ENCODE measurements at regions not wholly inside any gene's neighbourhood (a gene's known extent, or its start where the extent isn't known, plus 50 kb on each side); places are given as distances from the start of the nearest gene placed in this dataset.

DNA sequence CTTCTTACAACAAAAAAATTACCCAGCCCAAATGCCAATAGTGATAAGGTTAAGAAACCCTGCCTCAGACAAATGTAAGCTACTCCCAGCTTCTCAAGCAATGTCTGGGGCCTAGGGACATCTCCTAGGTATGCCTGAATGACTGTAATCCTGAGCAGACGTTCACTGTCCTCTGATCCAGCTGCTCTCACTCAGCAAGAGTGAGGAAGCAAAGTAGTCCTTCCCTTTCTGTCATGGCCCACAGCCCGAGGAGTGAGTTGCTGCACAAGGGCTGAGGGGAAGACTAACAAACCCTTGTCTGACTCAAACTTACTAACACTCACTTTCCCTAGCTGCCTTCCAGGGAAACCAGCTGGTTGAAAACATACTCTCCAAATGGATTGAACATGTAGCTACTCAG, 124.9 kb upstream of the TNFSF4 start:
- ChIA-PET POLR2A (no interaction called here), CTCF (no interaction called here), RAD21 (ENCODE audit: low non-redundant PET in 1 of 2, low total read pairs in 2 of 2, uncharacterized antibody in 2 of 2, unreplicated experiment in 2 of 2) (no interaction called here)
- no peak overlapping the region for H3K27ac ChIP-seq (ENCODE audit: low read depth, low read length)
- no TSS peak for BruUV-seq (replicated peaks)
- no peak overlapping the region for H3K9ac ChIP-seq (ENCODE audit: low read length)
- ATAC-seq (no peak), DNase-seq (ENCODE audit: low read depth, low spot score) (no peak)
- H3K4me1 ChIP-seq (ENCODE audit: control insufficient read depth in 1 of 2, insufficient read depth in 2 of 2, low read length in 2 of 2) = peaks cover 5 to 23% of the 10 kb centered on the region in 2 experiments
- TF ChIP-seq, protein P1, sequence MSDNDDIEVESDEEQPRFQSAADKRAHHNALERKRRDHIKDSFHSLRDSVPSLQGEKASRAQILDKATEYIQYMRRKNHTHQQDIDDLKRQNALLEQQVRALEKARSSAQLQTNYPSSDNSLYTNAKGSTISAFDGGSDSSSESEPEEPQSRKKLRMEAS (IDR thresholded peaks at IDR 0.05) = no peak
- TF ChIP-seq CBX3 (IDR thresholded peaks at IDR 0.05; ENCODE audit: low read depth) (no peak), SRF (IDR thresholded peaks at IDR 0.05; ENCODE audit: low read depth) (no peak), ZNF274 (IDR thresholded peaks at IDR 0.05; ENCODE audit: low read depth, low read length) (no peak), FOSL1 (IDR thresholded peaks at IDR 0.05; ENCODE audit: low read depth) (no peak), POLR2A (IDR thresholded peaks at IDR 0.05; ENCODE audit: borderline replicate concordance, extremely low read depth, insufficient read depth, insufficient read length) (no peak), ELF1 (IDR thresholded peaks at IDR 0.05; ENCODE audit: borderline replicate concordance, low read depth) (no peak), JUND (IDR thresholded peaks at IDR 0.05) (no peak), SP1 (IDR thresholded peaks at IDR 0.05; ENCODE audit: low read depth) (no peak), EGR1 (IDR thresholded peaks at IDR 0.05; ENCODE audit: low read depth) (no peak), CEBPB (IDR thresholded peaks at IDR 0.05; ENCODE audit: low read depth) (no peak), SIN3A (IDR thresholded peaks at IDR 0.05; ENCODE audit: low read depth) (no peak)
- TF ChIP-seq, protein P2, sequence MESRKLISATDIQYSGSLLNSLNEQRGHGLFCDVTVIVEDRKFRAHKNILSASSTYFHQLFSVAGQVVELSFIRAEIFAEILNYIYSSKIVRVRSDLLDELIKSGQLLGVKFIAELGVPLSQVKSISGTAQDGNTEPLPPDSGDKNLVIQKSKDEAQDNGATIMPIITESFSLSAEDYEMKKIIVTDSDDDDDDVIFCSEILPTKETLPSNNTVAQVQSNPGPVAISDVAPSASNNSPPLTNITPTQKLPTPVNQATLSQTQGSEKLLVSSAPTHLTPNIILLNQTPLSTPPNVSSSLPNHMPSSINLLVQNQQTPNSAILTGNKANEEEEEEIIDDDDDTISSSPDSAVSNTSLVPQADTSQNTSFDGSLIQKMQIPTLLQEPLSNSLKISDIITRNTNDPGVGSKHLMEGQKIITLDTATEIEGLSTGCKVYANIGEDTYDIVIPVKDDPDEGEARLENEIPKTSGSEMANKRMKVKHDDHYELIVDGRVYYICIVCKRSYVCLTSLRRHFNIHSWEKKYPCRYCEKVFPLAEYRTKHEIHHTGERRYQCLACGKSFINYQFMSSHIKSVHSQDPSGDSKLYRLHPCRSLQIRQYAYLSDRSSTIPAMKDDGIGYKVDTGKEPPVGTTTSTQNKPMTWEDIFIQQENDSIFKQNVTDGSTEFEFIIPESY (IDR thresholded peaks at IDR 0.05; ENCODE audit: extremely low read depth, insufficient replicate concordance, low read length) = no peak
- TF ChIP-seq, protein P3, sequence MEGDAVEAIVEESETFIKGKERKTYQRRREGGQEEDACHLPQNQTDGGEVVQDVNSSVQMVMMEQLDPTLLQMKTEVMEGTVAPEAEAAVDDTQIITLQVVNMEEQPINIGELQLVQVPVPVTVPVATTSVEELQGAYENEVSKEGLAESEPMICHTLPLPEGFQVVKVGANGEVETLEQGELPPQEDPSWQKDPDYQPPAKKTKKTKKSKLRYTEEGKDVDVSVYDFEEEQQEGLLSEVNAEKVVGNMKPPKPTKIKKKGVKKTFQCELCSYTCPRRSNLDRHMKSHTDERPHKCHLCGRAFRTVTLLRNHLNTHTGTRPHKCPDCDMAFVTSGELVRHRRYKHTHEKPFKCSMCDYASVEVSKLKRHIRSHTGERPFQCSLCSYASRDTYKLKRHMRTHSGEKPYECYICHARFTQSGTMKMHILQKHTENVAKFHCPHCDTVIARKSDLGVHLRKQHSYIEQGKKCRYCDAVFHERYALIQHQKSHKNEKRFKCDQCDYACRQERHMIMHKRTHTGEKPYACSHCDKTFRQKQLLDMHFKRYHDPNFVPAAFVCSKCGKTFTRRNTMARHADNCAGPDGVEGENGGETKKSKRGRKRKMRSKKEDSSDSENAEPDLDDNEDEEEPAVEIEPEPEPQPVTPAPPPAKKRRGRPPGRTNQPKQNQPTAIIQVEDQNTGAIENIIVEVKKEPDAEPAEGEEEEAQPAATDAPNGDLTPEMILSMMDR (IDR thresholded peaks at IDR 0.05 in 2 of 3, conservative IDR thresholded peaks at IDR 0.05 in 1 of 3; ENCODE audit: borderline replicate concordance in 1 of 3, insufficient read depth in 1 of 3, low read depth in 2 of 3, low read length in 2 of 3) = no peak
- TF ChIP-seq, protein P4, sequence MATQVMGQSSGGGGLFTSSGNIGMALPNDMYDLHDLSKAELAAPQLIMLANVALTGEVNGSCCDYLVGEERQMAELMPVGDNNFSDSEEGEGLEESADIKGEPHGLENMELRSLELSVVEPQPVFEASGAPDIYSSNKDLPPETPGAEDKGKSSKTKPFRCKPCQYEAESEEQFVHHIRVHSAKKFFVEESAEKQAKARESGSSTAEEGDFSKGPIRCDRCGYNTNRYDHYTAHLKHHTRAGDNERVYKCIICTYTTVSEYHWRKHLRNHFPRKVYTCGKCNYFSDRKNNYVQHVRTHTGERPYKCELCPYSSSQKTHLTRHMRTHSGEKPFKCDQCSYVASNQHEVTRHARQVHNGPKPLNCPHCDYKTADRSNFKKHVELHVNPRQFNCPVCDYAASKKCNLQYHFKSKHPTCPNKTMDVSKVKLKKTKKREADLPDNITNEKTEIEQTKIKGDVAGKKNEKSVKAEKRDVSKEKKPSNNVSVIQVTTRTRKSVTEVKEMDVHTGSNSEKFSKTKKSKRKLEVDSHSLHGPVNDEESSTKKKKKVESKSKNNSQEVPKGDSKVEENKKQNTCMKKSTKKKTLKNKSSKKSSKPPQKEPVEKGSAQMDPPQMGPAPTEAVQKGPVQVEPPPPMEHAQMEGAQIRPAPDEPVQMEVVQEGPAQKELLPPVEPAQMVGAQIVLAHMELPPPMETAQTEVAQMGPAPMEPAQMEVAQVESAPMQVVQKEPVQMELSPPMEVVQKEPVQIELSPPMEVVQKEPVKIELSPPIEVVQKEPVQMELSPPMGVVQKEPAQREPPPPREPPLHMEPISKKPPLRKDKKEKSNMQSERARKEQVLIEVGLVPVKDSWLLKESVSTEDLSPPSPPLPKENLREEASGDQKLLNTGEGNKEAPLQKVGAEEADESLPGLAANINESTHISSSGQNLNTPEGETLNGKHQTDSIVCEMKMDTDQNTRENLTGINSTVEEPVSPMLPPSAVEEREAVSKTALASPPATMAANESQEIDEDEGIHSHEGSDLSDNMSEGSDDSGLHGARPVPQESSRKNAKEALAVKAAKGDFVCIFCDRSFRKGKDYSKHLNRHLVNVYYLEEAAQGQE (IDR thresholded peaks at IDR 0.05; ENCODE audit: low read depth) = no peak
- no peaks in the 10 kb centered on the region for H3K9me3 ChIP-seq (ENCODE audit: control insufficient read depth in 1 of 2, insufficient read depth in 1 of 2, low read depth in 1 of 2, low read length in 2 of 2)
- H2AFZ ChIP-seq (ENCODE audit: low read depth, low read length, poor library complexity, severe bottlenecking) = no peak overlapping the region
- H3K36me3 ChIP-seq (ENCODE audit: control insufficient read depth in 1 of 2, insufficient read depth in 2 of 2, low read length in 2 of 2) = no peaks in the 10 kb centered on the region
- no peak overlapping the region for H3K4me3 ChIP-seq (replicated peaks in 1 of 2; ENCODE audit: low read depth in 1 of 2, low read length in 2 of 2)
- H3K79me2 ChIP-seq (ENCODE audit: insufficient read depth, low read length) = no peaks in the 10 kb centered on the region
- H3K4me2 ChIP-seq (ENCODE audit: low read length) = no peak overlapping the region
- intact Hi-C loops (cut with micrococcal nuclease) = no loop called here
- H4K20me1 ChIP-seq (ENCODE audit: insufficient read depth) = no peaks in the 10 kb centered on the region
- H3K9me2 ChIP-seq (ENCODE audit: insufficient read depth) = no peaks in the 10 kb centered on the region
- no peaks in the 10 kb centered on the region for H3K27me3 ChIP-seq (ENCODE audit: insufficient read depth, low read length)
